ENCODE measurements at regions not wholly inside any gene's neighbourhood (a gene's known extent, or its start where the extent isn't known, plus 50 kb on each side); places are given as distances from the start of the nearest gene placed in this dataset.

GRCh38 chr12:61701471-61701870 lies 558.7 kb upstream of the USP15 start:
- DNase-seq: no peak

- no peak for DNase-seq
Measured at GRCh38 chr12:61706783-61707182, 553.4 kb upstream of the USP15 start.

DNA sequence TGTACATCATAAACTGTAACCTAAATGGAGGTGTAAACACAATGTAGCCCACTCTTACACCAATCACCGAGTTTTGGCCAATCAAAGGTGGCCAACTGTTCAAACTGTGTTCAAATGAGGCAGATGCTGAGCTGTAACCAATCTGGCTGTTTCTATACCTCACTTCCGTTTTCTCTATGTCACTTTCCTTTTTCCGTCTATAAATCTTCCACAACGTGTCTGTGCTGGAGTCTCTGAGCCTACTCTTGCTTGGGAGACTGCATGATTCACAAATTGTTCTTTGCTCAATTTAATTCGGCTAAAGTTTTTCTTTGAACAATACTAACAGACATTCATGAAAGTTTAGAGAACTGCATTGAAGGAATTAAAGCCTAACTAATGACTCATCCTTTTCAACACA lies 547.1 kb upstream of the USP15 start:
- DNase-seq: no peak

DNA sequence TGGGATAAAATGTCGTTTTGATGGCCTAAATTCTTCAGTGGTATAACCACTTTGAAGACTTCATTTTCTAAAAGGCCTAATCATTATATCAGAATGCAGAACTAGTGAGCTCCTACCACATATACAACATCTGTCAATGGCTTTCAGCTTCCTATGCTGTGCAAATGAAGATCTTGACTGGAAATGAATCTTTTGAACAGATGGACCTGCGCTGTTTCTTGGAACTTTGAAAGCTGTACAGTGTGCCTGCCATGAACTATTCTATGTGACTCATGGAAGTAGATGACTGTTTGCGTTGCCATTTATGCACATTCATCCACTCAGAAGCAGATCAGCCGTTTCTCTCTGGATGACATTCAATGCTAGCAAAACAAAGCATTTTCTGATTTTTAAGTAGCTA lies 542.2 kb upstream of the USP15 start:
- no peak for DNase-seq

DNA sequence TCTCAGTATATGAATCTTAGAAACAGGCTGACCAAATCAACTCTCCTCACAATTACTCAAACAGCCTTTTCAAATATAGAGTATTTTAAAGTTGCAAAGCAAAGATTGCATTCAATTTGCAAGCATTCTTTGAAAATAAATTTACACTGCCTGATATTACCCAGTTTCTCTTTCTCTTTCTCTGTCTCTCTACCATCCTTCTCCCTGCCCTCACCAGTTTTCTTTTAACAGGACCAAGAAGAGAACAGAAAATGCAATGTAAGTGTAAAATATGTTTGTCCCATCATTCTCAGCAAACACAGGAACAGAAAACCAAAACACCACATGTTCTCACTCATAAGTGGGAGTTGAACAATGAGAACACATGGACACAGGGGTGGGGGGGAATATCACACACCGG lies 520.3 kb upstream of the USP15 start:
- DNase-seq: no peak

- no peak for DNase-seq
Measured at GRCh38 chr12:61750604-61751003, 509.6 kb upstream of the USP15 start.

GRCh38 chr12:61754214-61754613 lies 506.0 kb upstream of the USP15 start:
- DNase-seq: no peak

GRCh38 chr12:61757831-61758505 lies 502.2 kb upstream of the USP15 start:
- DNase-seq: no peak

DNA sequence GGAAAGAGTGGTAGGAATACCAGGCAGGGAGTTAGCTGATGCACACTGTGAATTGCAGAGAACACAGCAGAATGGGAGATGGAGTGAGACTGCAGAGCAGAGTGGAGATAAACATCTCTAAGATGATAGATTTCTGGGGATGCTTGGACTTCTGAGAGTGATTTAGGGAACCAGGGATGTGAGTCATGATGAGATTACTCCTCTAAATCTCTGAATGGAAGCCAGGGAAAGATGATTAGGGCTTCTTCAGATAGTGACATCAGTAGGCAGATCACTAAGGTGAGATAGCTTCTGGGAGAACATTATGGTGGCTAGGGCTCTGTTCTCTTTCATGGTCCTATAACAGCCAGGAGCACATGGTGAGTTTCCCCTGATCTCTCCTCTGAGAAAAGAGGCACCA lies 501.5 kb upstream of the USP15 start:
- no peak for DNase-seq

GRCh38 chr12:61765926-61766325 lies 494.3 kb upstream of the USP15 start:
- no peak for DNase-seq

GRCh38 chr12:61780435-61780834 lies 479.8 kb upstream of the USP15 start:
- no peak for DNase-seq

- no peak for DNase-seq
Measured at GRCh38 chr12:61781021-61781581, 479.1 kb upstream of the USP15 start.

GRCh38 chr12:61796846-61797245 lies 463.4 kb upstream of the USP15 start:
- no peak for DNase-seq

- DNase-seq: no peak
Measured at GRCh38 chr12:61797266-61797665, 462.9 kb upstream of the USP15 start.

DNA sequence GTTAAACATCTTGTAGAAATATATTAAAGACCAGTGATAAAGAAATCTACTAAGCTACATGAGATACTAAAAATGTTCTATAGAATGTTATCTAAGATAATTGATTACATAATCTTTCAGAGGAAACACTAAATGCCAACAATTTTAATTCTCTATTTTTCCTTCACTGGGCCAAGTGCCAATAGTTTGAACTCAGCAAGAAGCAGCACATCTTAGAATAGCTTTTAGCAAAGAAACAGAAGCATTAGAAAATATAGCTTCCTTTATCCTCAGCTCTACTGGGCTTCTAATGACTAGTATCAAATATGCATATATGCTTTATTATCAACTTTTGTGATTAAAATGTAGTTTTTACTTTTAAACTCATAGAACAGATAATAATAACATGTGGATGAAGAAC lies 461.4 kb upstream of the USP15 start:
- no peak for DNase-seq

GRCh38 chr12:61804301-61804700 lies 455.9 kb upstream of the USP15 start:
- DNase-seq: no peak

DNA sequence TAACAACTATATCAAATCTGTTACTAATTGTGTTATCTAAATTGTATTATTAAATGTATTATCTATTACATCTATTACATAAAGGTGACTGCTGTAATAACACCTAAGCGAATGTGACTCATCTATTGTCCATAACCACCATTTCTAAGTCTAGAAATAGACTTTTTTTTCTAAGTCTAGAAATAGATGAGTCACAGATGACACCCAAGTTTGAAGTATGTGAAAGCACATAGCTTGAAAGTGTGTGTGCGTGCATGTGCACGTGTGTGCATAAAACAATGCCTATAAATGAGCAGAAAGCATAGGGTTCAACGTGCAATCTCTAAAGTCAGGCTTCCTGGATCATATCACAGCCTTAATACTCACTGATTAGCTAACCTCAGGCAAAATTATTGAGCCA lies 451.3 kb upstream of the USP15 start:
- DNase-seq: no peak

DNA sequence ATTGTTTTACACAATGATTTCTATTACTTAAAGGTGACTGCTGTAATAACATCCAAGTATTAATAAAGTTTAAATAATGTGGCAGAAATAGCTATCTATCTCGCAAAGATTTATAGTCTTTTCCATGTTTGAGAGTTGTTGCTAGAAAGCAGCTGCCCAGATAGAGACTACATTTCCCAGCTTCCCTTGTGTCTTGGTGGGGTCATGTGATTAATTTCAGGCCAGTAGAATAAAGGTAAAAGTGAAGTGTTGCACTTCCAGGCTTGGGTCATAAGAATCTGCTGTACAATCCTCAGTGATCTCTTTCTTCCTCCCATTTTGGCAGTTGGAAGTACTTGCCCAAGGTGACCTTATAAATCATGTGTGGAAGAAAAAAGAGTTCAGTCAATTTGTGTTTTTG lies 449.7 kb upstream of the USP15 start:
- no peak for DNase-seq

GRCh38 chr12:61821381-61821780 lies 438.8 kb upstream of the USP15 start:
- no peak for DNase-seq

DNA sequence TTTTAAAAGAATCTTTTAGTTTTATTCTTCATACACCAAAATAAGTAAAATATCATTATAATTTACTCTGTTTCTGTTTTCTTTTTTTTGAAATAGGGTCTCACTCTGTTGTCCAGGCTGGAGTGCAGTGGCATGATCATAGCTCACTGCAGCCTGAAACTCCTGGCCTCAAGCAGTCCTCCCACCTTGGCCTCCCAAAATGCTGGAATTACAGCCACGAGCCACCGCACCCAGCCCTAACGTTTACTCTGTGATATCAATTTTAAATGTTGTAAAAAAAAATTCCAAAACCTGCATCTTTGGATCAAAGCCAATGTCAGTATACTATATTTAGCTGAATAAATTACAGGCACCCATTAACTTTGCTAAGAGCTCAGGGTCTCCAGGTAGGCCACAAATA lies 437.1 kb upstream of the USP15 start:
- DNase-seq: no peak

DNA sequence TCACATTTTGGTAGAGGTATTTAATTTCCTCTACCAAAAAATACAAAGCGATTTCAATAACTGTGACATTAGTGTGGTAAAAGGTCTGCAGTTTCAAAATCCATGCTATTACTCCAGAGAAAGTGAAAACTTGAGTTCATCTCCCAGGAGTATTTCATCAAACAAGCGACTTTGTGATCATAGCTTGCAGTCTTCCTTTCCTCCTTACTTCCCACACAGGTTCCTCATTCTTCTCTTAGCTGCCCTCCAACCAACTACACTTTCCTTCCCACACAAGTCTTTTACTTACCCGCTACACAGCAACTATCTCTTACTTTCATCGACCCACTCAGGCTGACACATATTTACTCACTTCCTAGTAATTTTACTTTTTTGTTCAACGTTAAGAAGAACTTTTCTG lies 413.4 kb upstream of the USP15 start:
- no peak for DNase-seq

- DNase-seq: no peak
Measured at GRCh38 chr12:61848893-61849292, 411.3 kb upstream of the USP15 start.

DNA sequence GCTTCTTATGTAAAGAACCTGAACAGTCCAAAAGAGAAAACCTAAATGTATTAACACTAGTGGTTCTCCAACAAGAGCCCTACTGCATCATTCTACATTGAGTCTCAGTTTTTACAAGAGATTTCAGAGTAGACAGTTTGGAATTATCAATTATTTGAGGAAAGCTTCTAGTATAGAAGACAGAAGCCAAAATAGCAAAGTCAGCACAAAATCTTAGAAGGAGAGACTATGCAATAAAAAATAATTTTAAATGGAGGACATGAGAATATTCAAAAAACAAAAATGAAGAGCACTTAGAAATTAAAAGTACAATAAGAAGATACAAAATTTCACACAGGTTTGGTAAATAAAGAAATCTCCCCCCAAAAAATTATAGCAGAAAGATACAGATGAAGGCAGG lies 406.3 kb upstream of the USP15 start:
- no peak for DNase-seq

DNA sequence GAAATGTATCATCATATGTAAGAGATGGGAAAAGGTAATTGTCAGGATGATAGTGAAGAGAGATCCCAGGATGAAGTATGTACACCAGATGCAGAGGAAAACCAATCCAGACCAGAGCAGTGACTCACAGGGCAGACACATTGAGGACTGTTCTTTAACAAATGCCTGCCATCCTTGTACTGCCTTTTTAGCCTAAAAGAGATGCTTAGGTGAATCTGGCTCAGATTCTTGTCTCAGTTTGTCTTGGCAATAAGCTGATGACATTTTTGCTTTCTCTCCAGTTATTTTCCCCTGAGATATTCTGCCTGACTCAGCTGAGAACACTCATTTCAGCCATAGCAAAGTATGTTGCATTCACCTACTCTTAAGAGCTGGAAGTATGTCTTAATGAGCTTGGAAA lies 405.3 kb upstream of the USP15 start:
- no peak for DNase-seq

- no peak for DNase-seq
Measured at GRCh38 chr12:61857968-61858367, 402.2 kb upstream of the USP15 start.
